Lung (tissue), 11 donors: ENCODE measurements at regions not wholly inside any gene's neighbourhood (a gene's known extent, or its start where the extent isn't known, plus 50 kb on each side); places are given as distances from the start of the nearest gene placed in this dataset.

Experiments used
- ATAC-seq: fragments of 200-7000 bp; cut with Tn5 transposase; one replicate; pipeline ENCODE4 v1.9.1; 2020; ENCODE audit warnings: moderate number of reproducible peaks; ENCODE audit not compliant: insufficient read depth, low FRiP score
- DNase-seq, 3 donors: peaks; one replicate each; pipeline ENCODE4 v3.0.0-alpha.2; 2013 to 2017
- H3K27ac ChIP-seq, 2 donors: one replicate each; pipeline ENCODE4 v1.5.1; 2013; ENCODE audit warnings: mild to moderate bottlenecking in 2 of 2, moderate library complexity in 2 of 2, control low read depth in 1 of 2, inconsistent platforms in 1 of 2, low read depth in 1 of 2, low read length in 1 of 2
- H3K27me3 ChIP-seq, 3 donors: one replicate each; pipeline ENCODE4 v1.5.1; 2013; ENCODE audit warnings: low read length in 2 of 3; ENCODE audit not compliant: control insufficient read depth in 3 of 3, insufficient read depth in 3 of 3
- H3K36me3 ChIP-seq, 4 donors: one replicate each; pipeline ENCODE4 v1.5.1; 2013; ENCODE audit warnings: low read length in 4 of 4, mild to moderate bottlenecking in 1 of 4, moderate library complexity in 1 of 4; ENCODE audit not compliant: control insufficient read depth in 4 of 4, insufficient read depth in 4 of 4
- H3K4me1 ChIP-seq, 5 donors: one replicate each; pipeline ENCODE4 v1.5.1; 2013; ENCODE audit warnings: low read length in 5 of 5, mild to moderate bottlenecking in 2 of 5, moderate library complexity in 1 of 5; ENCODE audit not compliant: control insufficient read depth in 5 of 5, insufficient read depth in 5 of 5
- H3K4me3 ChIP-seq: one replicate; pipeline ENCODE4 v1.5.1; 2013; ENCODE audit warnings: mild to moderate bottlenecking, control low read depth, moderate library complexity
- H3K9ac ChIP-seq, 2 donors: one replicate each; pipeline ENCODE4 v1.5.1; 2013; ENCODE audit warnings: low read length in 2 of 2, control low read depth in 1 of 2; ENCODE audit not compliant: insufficient read depth in 1 of 2
- H3K9me3 ChIP-seq, 4 donors: one replicate each; pipeline ENCODE4 v1.5.1; 2013; ENCODE audit warnings: low read length in 3 of 4, mild to moderate bottlenecking in 1 of 4, moderate library complexity in 1 of 4; ENCODE audit not compliant: control insufficient read depth in 4 of 4, insufficient read depth in 3 of 4
- WGBS, 2 donors: extraction: QIAGEN DNeasy Blood & Tissue Kit; methylation state at CpG; one replicate each; pipeline ENCODE4 v1.1.7; 2013; 5-methylcytosine and 5-hydroxymethylcytosine counted together
- TF ChIP-seq, protein P1 (sequence below): IDR thresholded peaks from 2 replicates; pipeline ENCODE4 v1.5.1; 2012; ENCODE audit warnings: mild to moderate bottlenecking; ENCODE audit errors: control extremely low read depth, extremely low read depth
- donor health status: control.
- donor health status: control.
- donor health status: Bipolar disorder and iron deficiency.
- donor health status: healthy.
- donor health status: DM: yes; HTN: yes; CAD: no.

DNA sequence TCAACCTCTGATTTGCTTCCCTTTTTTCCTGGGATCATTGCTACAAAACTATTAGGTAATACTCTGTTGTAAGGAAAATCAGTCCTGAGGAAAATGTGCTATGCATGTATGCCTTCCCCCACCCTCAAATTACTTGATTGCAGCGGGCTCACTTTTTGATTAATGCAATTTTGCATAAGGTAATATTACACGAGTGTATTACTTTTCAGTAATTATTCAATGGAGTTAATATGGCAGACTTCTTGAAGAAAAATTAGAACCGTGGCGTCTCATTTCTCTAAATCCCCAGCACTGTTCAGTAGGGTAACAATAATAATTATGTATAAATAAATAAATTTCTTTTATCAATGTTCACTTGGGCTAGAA is 527.6 kb upstream of the FANCL start:
- WGBS, 2 donors = 85 to 87% methylated on average over 4 of the region's 4 CpGs
- H3K4me1 ChIP-seq = peaks cover 0 to 5% (median 0%) of the 10 kb centered on the region in 5 donors
- no peak overlapping the region for H3K9ac ChIP-seq
- no peak for ATAC-seq
- no peaks in the 10 kb centered on the region for H3K9me3 ChIP-seq
- TF ChIP-seq, protein P1, sequence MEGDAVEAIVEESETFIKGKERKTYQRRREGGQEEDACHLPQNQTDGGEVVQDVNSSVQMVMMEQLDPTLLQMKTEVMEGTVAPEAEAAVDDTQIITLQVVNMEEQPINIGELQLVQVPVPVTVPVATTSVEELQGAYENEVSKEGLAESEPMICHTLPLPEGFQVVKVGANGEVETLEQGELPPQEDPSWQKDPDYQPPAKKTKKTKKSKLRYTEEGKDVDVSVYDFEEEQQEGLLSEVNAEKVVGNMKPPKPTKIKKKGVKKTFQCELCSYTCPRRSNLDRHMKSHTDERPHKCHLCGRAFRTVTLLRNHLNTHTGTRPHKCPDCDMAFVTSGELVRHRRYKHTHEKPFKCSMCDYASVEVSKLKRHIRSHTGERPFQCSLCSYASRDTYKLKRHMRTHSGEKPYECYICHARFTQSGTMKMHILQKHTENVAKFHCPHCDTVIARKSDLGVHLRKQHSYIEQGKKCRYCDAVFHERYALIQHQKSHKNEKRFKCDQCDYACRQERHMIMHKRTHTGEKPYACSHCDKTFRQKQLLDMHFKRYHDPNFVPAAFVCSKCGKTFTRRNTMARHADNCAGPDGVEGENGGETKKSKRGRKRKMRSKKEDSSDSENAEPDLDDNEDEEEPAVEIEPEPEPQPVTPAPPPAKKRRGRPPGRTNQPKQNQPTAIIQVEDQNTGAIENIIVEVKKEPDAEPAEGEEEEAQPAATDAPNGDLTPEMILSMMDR = no peak
- no peaks in the 10 kb centered on the region for H3K36me3 ChIP-seq
- H3K27me3 ChIP-seq = no peaks in the 10 kb centered on the region
- DNase-seq = no peak
- no peak overlapping the region for H3K27ac ChIP-seq
- H3K4me3 ChIP-seq = no peak overlapping the region

- Histone ChIP-seq H3K9ac (no peak overlapping the region), H3K27ac (no peak overlapping the region), H3K36me3 (no peaks in the 10 kb centered on the region), H3K27me3 (no peaks in the 10 kb centered on the region), H3K4me3 (no peak overlapping the region), H3K4me1 (peaks cover 0 to 5% (median 0%) of the 10 kb centered on the region in 5 donors), H3K9me3 (no peaks in the 10 kb centered on the region)
- WGBS, 2 donors = 74 to 81% methylated on average over 10 of the region's 10 CpGs
- no peak for ATAC-seq
- no peak for DNase-seq
- TF ChIP-seq, protein P1 = no peak
Measured at GRCh38 chr2:58767828-58768714, 526.9 kb upstream of the FANCL start.

GRCh38 chr2:58764338-58765104 is 523.4 kb upstream of the FANCL start:
- H3K36me3 ChIP-seq = no peaks in the 10 kb centered on the region
- no peak for DNase-seq
- H3K9me3 ChIP-seq = no peaks in the 10 kb centered on the region
- TF ChIP-seq, protein P1 = no peak
- no peak overlapping the region for H3K9ac ChIP-seq
- H3K4me3 ChIP-seq = no peak overlapping the region
- H3K27ac ChIP-seq = no peak overlapping the region
- no peak for ATAC-seq
- peaks cover 0 to 3% (median 0%) of the 10 kb centered on the region in 5 donors for H3K4me1 ChIP-seq
- 28 to 56% methylated on average over 4 of the region's 4 CpGs for WGBS, 2 donors
- no peaks in the 10 kb centered on the region for H3K27me3 ChIP-seq
